Progenitor cell of endocrine pancreas (in vitro differentiated cells): ENCODE measurements at regions not wholly inside any gene's neighbourhood (a gene's known extent, or its start where the extent isn't known, plus 50 kb on each side); places are given as distances from the start of the nearest gene placed in this dataset.
"Not testable (repeated sequence)": the region's sequence is repeated elsewhere in the genome, so short reads cannot be mapped to it uniquely, and the experiment has no call there.

Source experiments
- DNase-seq: peaks from one replicate; pipeline ENCODE4 v3.0.0; 2021; ENCODE audit warnings: low spot score; ENCODE audit not compliant: unreplicated experiment
- H3K27ac Mint-ChIP-seq: 2 replicates; pipeline ENCODE4 v1.8.0; 2021; ENCODE audit warnings: mild to moderate bottlenecking, moderate library complexity, mixed read lengths
- H3K27me3 Mint-ChIP-seq: 2 replicates; pipeline ENCODE4 v1.8.0; 2021; ENCODE audit warnings: mixed read lengths
- H3K36me3 Mint-ChIP-seq: 2 replicates; pipeline ENCODE4 v1.8.0; 2022; ENCODE audit warnings: mixed read lengths; ENCODE audit not compliant: insufficient read depth
- H3K4me1 Mint-ChIP-seq: 2 replicates; pipeline ENCODE4 v1.8.0; 2021; ENCODE audit warnings: low read depth, mixed read lengths
- H3K4me3 Mint-ChIP-seq: 2 replicates; pipeline ENCODE4 v1.8.0; 2021; ENCODE audit warnings: low read depth, mild to moderate bottlenecking, moderate library complexity, mixed read lengths
- H3K9me3 Mint-ChIP-seq: 2 replicates; pipeline ENCODE4 v1.8.0; 2021; ENCODE audit warnings: low read depth, mixed read lengths
- CTCF ChIP-seq: fragments of 200-600 bp; sonication (generic); IDR thresholded peaks from one replicate; pipeline ENCODE4 v1.5.0; 2021; ENCODE audit warnings: antibody characterized with exemption, mild to moderate bottlenecking; ENCODE audit not compliant: unreplicated experiment

- Mint-ChIP-seq H3K9me3 (no peaks in the 10 kb centered on the region), H3K36me3 (no peaks in the 10 kb centered on the region), H3K27me3 (peaks cover 13% of the 10 kb centered on the region), H3K4me3 (no peak overlapping the region), H3K27ac (no peak overlapping the region), H3K4me1 (peaks cover 5% of the 10 kb centered on the region)
- TF ChIP-seq CTCF = no peak
- DNase-seq = no peak
These were observed 607.4 kb upstream of the B3GAT1 start for GRCh38 chr11:135019343-135019871.

DNA sequence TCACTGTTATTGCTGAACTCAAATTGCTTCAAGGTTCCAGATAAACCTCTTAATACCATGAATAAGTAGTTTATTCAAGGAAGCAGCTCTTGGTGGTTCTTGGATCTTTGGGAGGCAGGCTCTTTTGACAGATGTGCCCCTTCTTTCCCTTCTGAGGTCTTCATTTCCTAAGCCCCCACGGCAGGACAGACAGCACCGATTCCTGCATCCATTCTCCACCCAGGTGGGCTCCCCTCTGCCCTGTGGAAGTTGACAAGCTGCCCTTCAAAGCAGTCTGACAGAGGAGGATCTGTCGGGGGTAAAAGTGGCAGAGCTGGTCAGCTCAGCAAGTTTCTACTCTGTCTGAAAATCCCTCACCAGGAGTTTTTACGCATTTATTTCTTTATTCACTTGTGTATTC, 605.3 kb upstream of the B3GAT1 start:
- peaks cover 3% of the 10 kb centered on the region for H3K9me3 Mint-ChIP-seq
- DNase-seq = no peak
- no peak overlapping the region for H3K4me3 Mint-ChIP-seq
- peaks cover 5% of the 10 kb centered on the region for H3K4me1 Mint-ChIP-seq
- H3K36me3 Mint-ChIP-seq = no peaks in the 10 kb centered on the region
- no peak for TF ChIP-seq CTCF
- H3K27me3 Mint-ChIP-seq = peaks cover 18% of the 10 kb centered on the region
- no peak overlapping the region for H3K27ac Mint-ChIP-seq

- no peak for TF ChIP-seq CTCF
- H3K4me1 Mint-ChIP-seq = peaks cover 1% of the 10 kb centered on the region
- H3K27ac Mint-ChIP-seq = no peak overlapping the region
- H3K4me3 Mint-ChIP-seq = no peak overlapping the region
- H3K27me3 Mint-ChIP-seq = peaks cover 18% of the 10 kb centered on the region
- DNase-seq = no peak
- no peaks in the 10 kb centered on the region for H3K36me3 Mint-ChIP-seq
- H3K9me3 Mint-ChIP-seq = peaks cover 8% of the 10 kb centered on the region
These were observed 603.9 kb upstream of the B3GAT1 start for GRCh38 chr11:135015966-135016365.

GRCh38 chr11:135011313-135011712, 599.3 kb upstream of the B3GAT1 start:
- H3K27ac Mint-ChIP-seq, H3K4me3 Mint-ChIP-seq, H3K4me1 Mint-ChIP-seq, DNase-seq, H3K9me3 Mint-ChIP-seq, H3K36me3 Mint-ChIP-seq: not testable (repeated sequence)
- peaks cover 18% of the 10 kb centered on the region for H3K27me3 Mint-ChIP-seq

GRCh38 chr11:135009125-135009524, 597.1 kb upstream of the B3GAT1 start:
- Mint-ChIP-seq H3K27me3 (peaks cover 2% of the 10 kb centered on the region), H3K9me3 (peaks cover 8% of the 10 kb centered on the region), H3K36me3 (no peaks in the 10 kb centered on the region), H3K4me3 (no peak overlapping the region), H3K4me1 (peaks cover 9% of the 10 kb centered on the region), H3K27ac (no peak overlapping the region)
- DNase-seq = no peak
- no peak for TF ChIP-seq CTCF

- Mint-ChIP-seq H3K9me3 (peaks cover 8% of the 10 kb centered on the region), H3K4me1 (peaks cover 9% of the 10 kb centered on the region), H3K4me3 (no peak overlapping the region), H3K27ac (no peak overlapping the region), H3K36me3 (no peaks in the 10 kb centered on the region), H3K27me3 (no peaks in the 10 kb centered on the region)
- no peak for TF ChIP-seq CTCF
- DNase-seq = no peak
These were observed 596.4 kb upstream of the B3GAT1 start for GRCh38 chr11:135008412-135008811.
